GM10248 (cell line): ENCODE measurements at regions not wholly inside any gene's neighbourhood (a gene's known extent, or its start where the extent isn't known, plus 50 kb on each side); places are given as distances from the start of the nearest gene placed in this dataset.

Experiments used
- CTCF ChIA-PET: fragments of 300-600 bp; sonication (Branson Sonifier 250); formaldehyde crosslinking; extraction: SDS; loops from one replicate; lab custom pipeline; 2021; ENCODE audit warnings: antibody characterized with exemption; lab: Yijun Ruan, JAX
- POLR2A ChIA-PET: fragments of 350-650 bp; sonication (Branson Sonifier 250); formaldehyde crosslinking; extraction: SDS; loops from one replicate; lab custom pipeline; 2020; ENCODE audit warnings: antibody characterized with exemption; lab: Yijun Ruan, JAX
- DNase-seq: peaks from one replicate; pipeline ENCODE4 v3.0.0; 2012; ENCODE audit errors: extremely low spot score
- CTCF ChIP-seq: IDR thresholded peaks from 2 replicates; pipeline ENCODE4 v1.5.1; 2012; ENCODE audit warnings: mild to moderate bottlenecking, low read depth; ENCODE audit errors: extremely low read depth, missing control alignments, control extremely low read depth

GRCh38 chr6:92124200-92124651 lies 1295.1 kb downstream of the EPHA7 start:
- no peak for DNase-seq
- POLR2A ChIA-PET, result no interaction called here
- no peak for TF ChIP-seq CTCF
- CTCF ChIA-PET, result interaction anchor here (1.1 kb wide), 1 partner anchor 14 kb away, joined by 3 read pairs; no protein-coding TSS in a partner anchor

GRCh38 chr6:92122746-92123145 lies 1296.6 kb downstream of the EPHA7 start:
- CTCF ChIA-PET, result no interaction called here
- DNase-seq, result no peak
- POLR2A ChIA-PET, result no interaction called here
- peak; percentile 13 for TF ChIP-seq CTCF

- CTCF ChIA-PET, result interaction anchor here (1.4 kb wide), 1 partner anchor 12 kb away, joined by 8 read pairs; no protein-coding TSS in a partner anchor
- TF ChIP-seq CTCF, result no peak
- POLR2A ChIA-PET, result no interaction called here
- DNase-seq, result no peak
Observed at GRCh38 chr6:92121228-92121627, 1298.1 kb downstream of the EPHA7 start.

- no peak for TF ChIP-seq CTCF
- DNase-seq, result no peak
- CTCF ChIA-PET, result interaction anchor here (1.7 kb wide), 1 partner anchor 14 kb away, joined by 3 read pairs; no protein-coding TSS in a partner anchor
- POLR2A ChIA-PET, result no interaction called here
Observed at GRCh38 chr6:92117800-92118199, 1301.6 kb downstream of the EPHA7 start.

- TF ChIP-seq CTCF, result no peak
- DNase-seq, result no peak
- ChIA-PET CTCF (interaction anchor here (1.0 kb wide), 1 partner anchor 11 kb away, joined by 3 read pairs; no protein-coding TSS in a partner anchor), POLR2A (no interaction called here)
Observed at GRCh38 chr6:92114797-92115196, 1304.6 kb downstream of the EPHA7 start.

GRCh38 chr6:92114091-92114675 lies 1305.2 kb downstream of the EPHA7 start:
- POLR2A ChIA-PET, result no interaction called here
- TF ChIP-seq CTCF, result no peak
- no peak for DNase-seq
- CTCF ChIA-PET, result interaction anchor here (1.0 kb wide), 1 partner anchor 11 kb away, joined by 3 read pairs; no protein-coding TSS in a partner anchor
